GM23338 (cell line): ENCODE measurements at regions not wholly inside any gene's neighbourhood (a gene's known extent, or its start where the extent isn't known, plus 50 kb on each side); places are given as distances from the start of the nearest gene placed in this dataset.

Source experiments
- ATAC-seq: fragments of 200-7000 bp; cut with Tn5 transposase; 3 replicates; pipeline ENCODE4 v1.9.1; 2020
- DNase-seq: peaks from one replicate; pipeline ENCODE4 v3.0.0-alpha.2; 2015; ENCODE audit warnings: low spot score
- H2AFZ ChIP-seq: fragments of 200-600 bp; sonication (generic); 2 replicates; pipeline ENCODE4 v1.8.0; 2016; ENCODE audit warnings: antibody characterized with exemption, mild to moderate bottlenecking, moderate library complexity
- H3F3A ChIP-seq: fragments of 200-600 bp; sonication (generic); replicated peaks from 2 replicates; pipeline ENCODE4 v1.8.0; 2017; ENCODE audit warnings: antibody characterized with exemption, mixed run types, low read depth
- H3K27ac ChIP-seq: fragments of 200-600 bp; sonication (generic); 2 replicates; pipeline ENCODE4 v1.6.1; 2016; ENCODE audit warnings: low read depth
- H3K27me3 ChIP-seq: fragments of 200-600 bp; sonication (generic); 2 replicates; pipeline ENCODE4 v1.8.0; 2016; ENCODE audit warnings: mild to moderate bottlenecking, mixed run types, moderate library complexity; ENCODE audit not compliant: insufficient read depth
- H3K36me3 ChIP-seq: fragments of 200-600 bp; sonication (generic); 2 replicates; pipeline ENCODE4 v1.8.0; 2016; ENCODE audit warnings: mild to moderate bottlenecking; ENCODE audit not compliant: insufficient read depth
- H3K4me1 ChIP-seq: fragments of 200-600 bp; sonication (generic); 2 replicates; pipeline ENCODE4 v1.8.0; 2016; ENCODE audit warnings: mild to moderate bottlenecking, moderate library complexity; ENCODE audit not compliant: insufficient read depth
- H3K4me2 ChIP-seq: fragments of 200-600 bp; sonication (generic); 2 replicates; pipeline ENCODE4 v1.7.1; 2017; ENCODE audit warnings: mixed run types
- H3K4me3 ChIP-seq: fragments of 200-600 bp; sonication (generic); 2 replicates; pipeline ENCODE4 v1.6.1; 2016; ENCODE audit warnings: mixed run types
- H3K79me2 ChIP-seq: fragments of 200-600 bp; sonication (generic); replicated peaks from 2 replicates; pipeline ENCODE4 v1.8.0; 2017; ENCODE audit warnings: mild to moderate bottlenecking; ENCODE audit not compliant: insufficient read depth
- H3K9me2 ChIP-seq: fragments of 200-600 bp; sonication (generic); 2 replicates; pipeline ENCODE4 v1.8.0; 2017; ENCODE audit not compliant: insufficient read depth
- H4K20me1 ChIP-seq: fragments of 200-600 bp; sonication (generic); replicated peaks from 2 replicates; pipeline ENCODE4 v1.8.0; 2017; ENCODE audit warnings: mild to moderate bottlenecking; ENCODE audit not compliant: insufficient read depth
- H3K27ac Mint-ChIP-seq: 2 replicates; pipeline ENCODE4 v1.8.0; 2020; ENCODE audit warnings: inconsistent platforms, mild to moderate bottlenecking, moderate library complexity, mixed read lengths
- H3K27me3 Mint-ChIP-seq: 3 replicates; pipeline ENCODE4 v1.8.0; 2022; ENCODE audit warnings: low read depth, mild to moderate bottlenecking, moderate library complexity, mixed read lengths, inconsistent platforms; ENCODE audit not compliant: insufficient read depth, poor library complexity
- H3K36me3 Mint-ChIP-seq: 3 replicates; pipeline ENCODE4 v1.8.0; 2021; ENCODE audit warnings: low read depth, mild to moderate bottlenecking, inconsistent platforms, moderate library complexity, mixed read lengths
- H3K4me1 Mint-ChIP-seq: 3 replicates; pipeline ENCODE4 v1.8.0; 2020; ENCODE audit warnings: mild to moderate bottlenecking, inconsistent platforms, mixed read lengths
- H3K4me3 Mint-ChIP-seq: 3 replicates; pipeline ENCODE4 v1.8.0; 2021; ENCODE audit warnings: moderate library complexity, mild to moderate bottlenecking, inconsistent platforms, mixed read lengths
- H3K9me3 Mint-ChIP-seq: 3 replicates; pipeline ENCODE4 v1.8.0; 2020; ENCODE audit warnings: moderate library complexity, mild to moderate bottlenecking, inconsistent platforms, mixed read lengths
- CREB1 ChIP-seq: fragments of 250-450 bp; sonication (Bioruptor Pico); IDR thresholded peaks from 2 replicates; pipeline ENCODE4 v1.5.0; 2020; ENCODE audit warnings: low read depth, mild to moderate bottlenecking, moderate library complexity
- CTCF ChIP-seq, 2 experiments: fragments of 200-600 bp in 1 of 2; sonication (generic) in 1 of 2; conservative IDR thresholded peaks; 2 replicates each; pipeline versions ENCODE4 v1.5.1 to v1.6.1; 2016 to 2017; ENCODE audit warnings: antibody characterized with exemption in 2 of 2, low read depth in 2 of 2, mild to moderate bottlenecking in 2 of 2, moderate library complexity in 1 of 2
- ETS1 ChIP-seq: IDR thresholded peaks from 2 replicates; pipeline ENCODE4 v1.6.1; 2016; ENCODE audit warnings: antibody characterized with exemption
- EZH2 ChIP-seq: fragments of 200-600 bp; sonication (generic); IDR thresholded peaks from one replicate; pipeline ENCODE4 v1.8.0; 2017; ENCODE audit warnings: antibody characterized with exemption, mild to moderate bottlenecking, low read depth; ENCODE audit not compliant: unreplicated experiment
- EZH2phosphoT487 ChIP-seq: fragments of 200-600 bp; sonication (generic); IDR thresholded peaks from one replicate; pipeline ENCODE4 v1.8.1; 2018; ENCODE audit warnings: antibody characterized with exemption; ENCODE audit not compliant: unreplicated experiment
- JUNB ChIP-seq: IDR thresholded peaks from one replicate; pipeline ENCODE4 v1.6.1; 2016; ENCODE audit warnings: antibody characterized with exemption; ENCODE audit not compliant: unreplicated experiment
- NANOG ChIP-seq: IDR thresholded peaks from 2 replicates; pipeline ENCODE4 v1.6.1; 2016; ENCODE audit warnings: antibody characterized with exemption, borderline replicate concordance
- POLR2AphosphoS5 ChIP-seq: IDR thresholded peaks from 2 replicates; pipeline ENCODE4 v1.6.1; 2016; ENCODE audit warnings: antibody characterized with exemption, low read depth
- REST ChIP-seq: IDR thresholded peaks from one replicate; pipeline ENCODE4 v1.6.1; 2018; ENCODE audit warnings: antibody characterized with exemption; ENCODE audit not compliant: unreplicated experiment
- STAT1 ChIP-seq: IDR thresholded peaks from one replicate; pipeline ENCODE4 v1.6.1; 2016; ENCODE audit warnings: antibody characterized with exemption; ENCODE audit not compliant: unreplicated experiment
- ZNF114 ChIP-seq: fragments of 250-450 bp; sonication (Bioruptor Pico); IDR thresholded peaks from 2 replicates; pipeline ENCODE4 v1.5.0; 2020; ENCODE audit warnings: mild to moderate bottlenecking, moderate library complexity
- ZNF331 ChIP-seq: fragments of 250-450 bp; sonication (Bioruptor Pico); IDR thresholded peaks from 2 replicates; pipeline ENCODE4 v1.5.0; 2020; ENCODE audit warnings: low read depth, mild to moderate bottlenecking, moderate library complexity
- ZNF462 ChIP-seq: fragments of 250-450 bp; sonication (Bioruptor Pico); IDR thresholded peaks from 2 replicates; pipeline ENCODE4 v1.5.0; 2020; ENCODE audit warnings: mild to moderate bottlenecking, moderate library complexity

- Mint-ChIP-seq H3K27ac (no peak overlapping the region), H3K4me1 (peaks cover 8% of the 10 kb centered on the region; the same call in 2 of the 3 replicates), H3K36me3 (peaks cover 9% of the 10 kb centered on the region; the same call in 1 of the 3 replicates), H3K4me3 (no peak overlapping the region), H3K9me3 (peaks cover 14% of the 10 kb centered on the region; the same call in 2 of the 3 replicates), H3K27me3 (no peaks in the 10 kb centered on the region)
- Histone ChIP-seq H3K27me3 (no peaks in the 10 kb centered on the region), H3K4me1 (peaks cover 13% of the 10 kb centered on the region), H3K27ac (no peak overlapping the region), H3K79me2 (no peaks in the 10 kb centered on the region), H3K4me3 (no peak overlapping the region), H3K36me3 (peaks cover 6% of the 10 kb centered on the region; the same call in 1 of the 2 replicates), H4K20me1 (no peaks in the 10 kb centered on the region), H3F3A (no peaks in the 10 kb centered on the region), H2AFZ (no peak overlapping the region), H3K9me2 (peaks cover 9% of the 10 kb centered on the region; the same call in 1 of the 2 replicates), H3K4me2 (no peak overlapping the region)
- no peak for TF ChIP-seq NANOG
- TF ChIP-seq ZNF331: no peak
- TF ChIP-seq CTCF (conservative IDR thresholded peaks at IDR 0.05; ENCODE audit: low read depth in 2 of 2): no peak
- no peak for TF ChIP-seq ZNF114 (CRISPR knock-in tag)
- no peak for TF ChIP-seq EZH2phosphoT487
- no peak for TF ChIP-seq CREB1 (CRISPR knock-in tag)
- no peak for TF ChIP-seq ETS1
- TF ChIP-seq EZH2: no peak
- no peak for TF ChIP-seq POLR2AphosphoS5
- no peak for TF ChIP-seq STAT1
- TF ChIP-seq JUNB: no peak
- TF ChIP-seq ZNF462 (CRISPR knock-in tag): no peak
- TF ChIP-seq REST: no peak
- no peak for DNase-seq
- ATAC-seq: no peak
These were observed 264.8 kb downstream of the CDK5RAP2 start for GRCh38 chr9:120315154-120315553.
